Smooth muscle cell (in vitro differentiated cells): ENCODE measurements at regions not wholly inside any gene's neighbourhood (a gene's known extent, or its start where the extent isn't known, plus 50 kb on each side); places are given as distances from the start of the nearest gene placed in this dataset.

Experiments
- DNase-seq: peaks from one replicate; lab custom pipeline; 2025; ENCODE audit not compliant: unreplicated experiment; lab: John Stamatoyannopoulos, UW
- H2AFZ ChIP-seq: fragments of 200-600 bp; sonication (generic); 2 replicates; pipeline ENCODE4 v1.6.0; 2016; ENCODE audit warnings: antibody characterized with exemption, low read depth, mild to moderate bottlenecking
- H3F3A ChIP-seq: fragments of 200-600 bp; sonication (generic); 2 replicates; pipeline ENCODE4 v1.6.0; 2017; ENCODE audit warnings: antibody characterized with exemption, low read depth
- H3K27ac ChIP-seq: fragments of 200-600 bp; sonication (generic); 2 replicates; pipeline ENCODE4 v1.5.1; 2016; ENCODE audit warnings: low read depth, mild to moderate bottlenecking
- H3K27me3 ChIP-seq: fragments of 200-600 bp; sonication (generic); 2 replicates; pipeline ENCODE4 v1.6.1; 2016; ENCODE audit warnings: low read depth, mild to moderate bottlenecking
- H3K36me3 ChIP-seq: fragments of 200-600 bp; sonication (generic); 2 replicates; pipeline ENCODE4 v1.5.1; 2016; ENCODE audit warnings: low read depth
- H3K4me1 ChIP-seq: fragments of 200-600 bp; sonication (generic); 2 replicates; pipeline ENCODE4 v1.5.1; 2016; ENCODE audit warnings: low read depth
- H3K4me2 ChIP-seq: fragments of 200-600 bp; sonication (generic); 2 replicates; pipeline ENCODE4 v1.6.0; 2016; ENCODE audit warnings: mild to moderate bottlenecking
- H3K4me3 ChIP-seq: fragments of 200-600 bp; sonication (generic); 2 replicates; pipeline ENCODE4 v1.5.1; 2016; ENCODE audit warnings: mild to moderate bottlenecking
- H3K79me2 ChIP-seq: fragments of 200-600 bp; sonication (generic); 2 replicates; pipeline ENCODE4 v1.6.0; 2016; ENCODE audit warnings: low read depth, mild to moderate bottlenecking
- H3K9ac ChIP-seq: fragments of 200-600 bp; sonication (generic); 2 replicates; pipeline ENCODE4 v1.6.0; 2016; ENCODE audit warnings: low read depth
- H3K9me3 ChIP-seq: fragments of 200-600 bp; sonication (generic); replicated peaks from 2 replicates; pipeline ENCODE4 v1.5.1; 2016; ENCODE audit warnings: low read depth
- H4K20me1 ChIP-seq: fragments of 200-600 bp; sonication (generic); 2 replicates; pipeline ENCODE4 v1.6.0; 2016; ENCODE audit warnings: low read depth
- WGBS: methylation state at CpG from one replicate; pipeline ENCODE4 v1.1.7; 2016; ENCODE audit warnings: low lambda C conversion rate; 5-methylcytosine and 5-hydroxymethylcytosine counted together
- TF ChIP-seq, protein P1 (sequence below): fragments of 200-600 bp; sonication (generic); IDR thresholded peaks from 2 replicates; pipeline ENCODE4 v1.5.1; 2017; ENCODE audit warnings: borderline replicate concordance, mild to moderate bottlenecking, antibody characterized with exemption; ENCODE audit not compliant: insufficient read depth, poor library complexity, severe bottlenecking

DNA sequence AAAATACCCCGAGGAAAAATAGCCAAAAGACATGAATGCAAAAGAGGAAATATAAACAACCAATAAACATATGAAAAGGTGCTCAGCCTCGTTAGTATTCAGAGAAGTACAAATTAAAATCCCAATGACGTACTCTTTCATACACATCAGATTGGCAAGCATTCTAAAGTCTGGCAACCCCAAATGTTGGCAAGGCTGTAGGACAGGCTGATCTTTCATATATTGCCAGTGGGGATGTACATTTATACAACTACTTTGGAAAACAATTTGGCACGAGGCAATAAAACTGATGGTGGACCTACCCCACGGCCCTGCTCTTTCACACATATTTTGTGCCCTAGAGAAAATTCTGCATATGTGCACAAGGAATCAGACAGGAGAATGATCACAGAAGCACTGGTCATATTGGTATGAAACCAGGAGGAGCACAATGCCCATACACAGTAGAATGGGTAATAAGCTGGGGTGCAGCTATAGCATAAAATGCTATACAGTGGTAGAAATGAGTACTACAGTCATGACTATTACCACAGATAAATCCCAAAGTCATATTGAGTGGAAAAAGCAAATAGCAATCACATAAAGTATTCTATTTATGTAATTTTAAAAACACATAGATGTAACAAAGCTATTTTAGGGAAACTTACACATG is 176.0 kb upstream of the SLC24A5 start:
- no peaks in the 10 kb centered on the region for H3K79me2 ChIP-seq
- no peak for DNase-seq

GRCh38 chr15:47945872-47946650 is 174.7 kb upstream of the SLC24A5 start:
- Histone ChIP-seq H3K79me2 (no peaks in the 10 kb centered on the region), H3K9ac (no peak overlapping the region), H2AFZ (no peak overlapping the region), H3K4me2 (no peak overlapping the region), H3K4me3 (no peak overlapping the region), H3K36me3 (no peaks in the 10 kb centered on the region), H3F3A (no peaks in the 10 kb centered on the region), H3K4me1 (no peaks in the 10 kb centered on the region), H3K27me3 (no peaks in the 10 kb centered on the region), H4K20me1 (no peaks in the 10 kb centered on the region), H3K9me3 (no peaks in the 10 kb centered on the region), H3K27ac (no peak overlapping the region)
- no peak for DNase-seq
- TF ChIP-seq, protein P1, sequence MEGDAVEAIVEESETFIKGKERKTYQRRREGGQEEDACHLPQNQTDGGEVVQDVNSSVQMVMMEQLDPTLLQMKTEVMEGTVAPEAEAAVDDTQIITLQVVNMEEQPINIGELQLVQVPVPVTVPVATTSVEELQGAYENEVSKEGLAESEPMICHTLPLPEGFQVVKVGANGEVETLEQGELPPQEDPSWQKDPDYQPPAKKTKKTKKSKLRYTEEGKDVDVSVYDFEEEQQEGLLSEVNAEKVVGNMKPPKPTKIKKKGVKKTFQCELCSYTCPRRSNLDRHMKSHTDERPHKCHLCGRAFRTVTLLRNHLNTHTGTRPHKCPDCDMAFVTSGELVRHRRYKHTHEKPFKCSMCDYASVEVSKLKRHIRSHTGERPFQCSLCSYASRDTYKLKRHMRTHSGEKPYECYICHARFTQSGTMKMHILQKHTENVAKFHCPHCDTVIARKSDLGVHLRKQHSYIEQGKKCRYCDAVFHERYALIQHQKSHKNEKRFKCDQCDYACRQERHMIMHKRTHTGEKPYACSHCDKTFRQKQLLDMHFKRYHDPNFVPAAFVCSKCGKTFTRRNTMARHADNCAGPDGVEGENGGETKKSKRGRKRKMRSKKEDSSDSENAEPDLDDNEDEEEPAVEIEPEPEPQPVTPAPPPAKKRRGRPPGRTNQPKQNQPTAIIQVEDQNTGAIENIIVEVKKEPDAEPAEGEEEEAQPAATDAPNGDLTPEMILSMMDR, result no peak
- 83% methylated on average over 6 of the region's 6 CpGs for WGBS

More for the DNA sequence above, 176.0 kb upstream of the SLC24A5 start:
- no peaks in the 10 kb centered on the region for H3F3A ChIP-seq
- H4K20me1 ChIP-seq, result no peaks in the 10 kb centered on the region
- H3K36me3 ChIP-seq, result no peaks in the 10 kb centered on the region
- H3K9me3 ChIP-seq, result no peaks in the 10 kb centered on the region
- no peaks in the 10 kb centered on the region for H3K27me3 ChIP-seq
- no peaks in the 10 kb centered on the region for H3K4me1 ChIP-seq
- no peak overlapping the region for H3K4me2 ChIP-seq
- no peak overlapping the region for H3K4me3 ChIP-seq
- TF ChIP-seq, protein P1, result no peak
- no peak overlapping the region for H3K27ac ChIP-seq
- WGBS, result 90% methylated on average over 5 of the region's 5 CpGs
- H3K9ac ChIP-seq, result no peak overlapping the region
- no peak overlapping the region for H2AFZ ChIP-seq

DNA sequence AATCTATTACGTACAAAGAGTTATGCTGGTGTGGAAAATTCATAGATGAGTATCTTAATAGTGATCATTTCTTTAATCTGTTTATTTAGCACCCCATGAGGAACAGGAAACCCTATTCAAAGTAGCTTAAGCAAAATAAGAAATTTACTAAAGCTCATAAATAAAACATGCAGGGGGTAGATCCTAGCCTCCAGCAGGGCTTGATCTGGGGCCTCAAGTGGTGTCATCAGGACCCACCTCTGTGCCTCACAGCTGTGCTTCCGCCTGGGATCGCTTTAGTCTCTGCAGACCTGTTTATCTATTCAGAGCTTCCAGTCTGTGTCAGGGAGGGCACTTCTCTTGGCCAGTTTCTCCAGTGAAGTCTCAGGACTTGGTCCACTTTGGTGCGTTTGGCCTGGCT is 171.0 kb upstream of the SLC24A5 start:
- no peak for DNase-seq
- H3K4me3 ChIP-seq, result no peak overlapping the region
- no peaks in the 10 kb centered on the region for H3F3A ChIP-seq
- no peaks in the 10 kb centered on the region for H3K4me1 ChIP-seq
- no peaks in the 10 kb centered on the region for H3K36me3 ChIP-seq
- H3K27ac ChIP-seq, result no peak overlapping the region
- no peaks in the 10 kb centered on the region for H3K9me3 ChIP-seq
- no peak overlapping the region for H2AFZ ChIP-seq
- no peaks in the 10 kb centered on the region for H4K20me1 ChIP-seq
- H3K4me2 ChIP-seq, result no peak overlapping the region
- H3K27me3 ChIP-seq, result no peaks in the 10 kb centered on the region
- no peaks in the 10 kb centered on the region for H3K79me2 ChIP-seq
- TF ChIP-seq, protein P1, result no peak
- 91% methylated on average over 4 of the region's 4 CpGs for WGBS
- no peak overlapping the region for H3K9ac ChIP-seq
